ENCODE measurements at regions not wholly inside any gene's neighbourhood (a gene's known extent, or its start where the extent isn't known, plus 50 kb on each side); places are given as distances from the start of the nearest gene placed in this dataset.

- WGBS = 92% methylated on average over 6 of the region's 6 CpGs
- intact Hi-C loops (cut with DNase I) = no loop called here
- DNase-seq (ENCODE audit: extremely low spot score) = no peak
- Histone ChIP-seq H3K36me3 (no peaks in the 10 kb centered on the region), H3K27me3 (peaks cover 0 to 2% (median 0%) of the 10 kb centered on the region in 4 donors), H3K27ac (replicated peaks in 1 of 4) (no peak overlapping the region), H3K9me3 (no peaks in the 10 kb centered on the region), H3K4me1 (no peaks in the 10 kb centered on the region), H3K4me3 (no peak overlapping the region)
- no peak for TF ChIP-seq EP300 (IDR thresholded peaks at IDR 0.05)
- no peak for TF ChIP-seq CTCF (IDR thresholded peaks at IDR 0.05)
- no peak for TF ChIP-seq POLR2A (IDR thresholded peaks at IDR 0.05; ENCODE audit: low read depth)
- no peak for TF ChIP-seq POLR2AphosphoS5 (IDR thresholded peaks at IDR 0.05)
Measured at GRCh38 chr14:85873006-85873405, 343.1 kb downstream of the FLRT2 start.

- Histone ChIP-seq H3K4me3 (no peak overlapping the region), H3K9me3 (no peaks in the 10 kb centered on the region), H3K27me3 (peaks cover 0 to 2% (median 0%) of the 10 kb centered on the region in 4 donors), H3K27ac (replicated peaks in 1 of 4) (no peak overlapping the region), H3K4me1 (no peaks in the 10 kb centered on the region), H3K36me3 (no peaks in the 10 kb centered on the region)
- TF ChIP-seq POLR2A (IDR thresholded peaks at IDR 0.05; ENCODE audit: low read depth) (no peak), POLR2AphosphoS5 (IDR thresholded peaks at IDR 0.05) (no peak), CTCF (IDR thresholded peaks at IDR 0.05) (no peak), EP300 (IDR thresholded peaks at IDR 0.05) (no peak)
- no peak for DNase-seq (ENCODE audit: extremely low spot score)
- intact Hi-C loops (cut with DNase I) = no loop called here
- WGBS = 75% methylated on average over 4 of the region's 4 CpGs
Measured at GRCh38 chr14:85867450-85867849, 337.5 kb downstream of the FLRT2 start.

GRCh38 chr14:85865701-85866100 lies 335.8 kb downstream of the FLRT2 start:
- TF ChIP-seq EP300 (IDR thresholded peaks at IDR 0.05) (no peak), POLR2A (IDR thresholded peaks at IDR 0.05; ENCODE audit: low read depth) (no peak), POLR2AphosphoS5 (IDR thresholded peaks at IDR 0.05) (no peak), CTCF (IDR thresholded peaks at IDR 0.05) (no peak)
- 91% methylated on average over 3 of the region's 3 CpGs for WGBS
- H3K4me3 ChIP-seq = no peak overlapping the region
- H3K4me1 ChIP-seq = no peaks in the 10 kb centered on the region
- H3K27me3 ChIP-seq = peaks cover 0 to 2% (median 0%) of the 10 kb centered on the region in 4 donors
- DNase-seq (ENCODE audit: extremely low spot score) = no peak
- H3K36me3 ChIP-seq = no peaks in the 10 kb centered on the region
- H3K27ac ChIP-seq (replicated peaks in 1 of 4) = no peak overlapping the region
- intact Hi-C loops (cut with DNase I) = no loop called here
- no peaks in the 10 kb centered on the region for H3K9me3 ChIP-seq

GRCh38 chr14:85858634-85859033 lies 328.7 kb downstream of the FLRT2 start:
- intact Hi-C loops (cut with DNase I) = no loop called here
- no peak for DNase-seq (ENCODE audit: extremely low spot score)
- Histone ChIP-seq H3K36me3 (no peaks in the 10 kb centered on the region), H3K9me3 (no peaks in the 10 kb centered on the region), H3K4me1 (no peaks in the 10 kb centered on the region), H3K4me3 (no peak overlapping the region), H3K27me3 (no peaks in the 10 kb centered on the region), H3K27ac (replicated peaks in 1 of 4) (no peak overlapping the region)
- 62% methylated on average over 2 of the region's 2 CpGs for WGBS
- TF ChIP-seq EP300 (IDR thresholded peaks at IDR 0.05) = no peak

- TF ChIP-seq POLR2A (IDR thresholded peaks at IDR 0.05; ENCODE audit: low read depth) = no peak
- TF ChIP-seq EP300 (IDR thresholded peaks at IDR 0.05) = no peak
- no peak for TF ChIP-seq CTCF (IDR thresholded peaks at IDR 0.05)
- no peak for TF ChIP-seq POLR2AphosphoS5 (IDR thresholded peaks at IDR 0.05)
- no peak for DNase-seq (ENCODE audit: extremely low spot score)
- no peaks in the 10 kb centered on the region for H3K9me3 ChIP-seq
- no peak overlapping the region for H3K4me3 ChIP-seq
- no peaks in the 10 kb centered on the region for H3K4me1 ChIP-seq
- H3K27ac ChIP-seq (replicated peaks in 1 of 4) = no peak overlapping the region
- intact Hi-C loops (cut with DNase I) = no loop called here
- H3K36me3 ChIP-seq = no peaks in the 10 kb centered on the region
- 71% methylated on average over 1 of the region's 1 CpG for WGBS
- no peaks in the 10 kb centered on the region for H3K27me3 ChIP-seq
Measured at GRCh38 chr14:85856430-85856829, 326.5 kb downstream of the FLRT2 start.
